Liver (tissue), 8 donors: ENCODE measurements at regions not wholly inside any gene's neighbourhood (a gene's known extent, or its start where the extent isn't known, plus 50 kb on each side); places are given as distances from the start of the nearest gene placed in this dataset.

Source experiments
- DNase-seq: peaks from one replicate; pipeline ENCODE4 v3.0.0-alpha.2; 2017; ENCODE audit warnings: low spot score
- H3K27ac ChIP-seq, 2 donors: one replicate each; pipeline ENCODE4 v1.7.0; 2013; ENCODE audit warnings: inconsistent platforms in 2 of 2, low read length in 2 of 2, control low read depth in 1 of 2, low read depth in 1 of 2, mild to moderate bottlenecking in 1 of 2
- H3K27me3 ChIP-seq, 4 donors: one replicate each; pipeline versions ENCODE4 v1.6.1 to v1.7.0; 2013; ENCODE audit warnings: low read length in 3 of 4, inconsistent platforms in 1 of 4, mild to moderate bottlenecking in 1 of 4, moderate library complexity in 1 of 4; ENCODE audit not compliant: control insufficient read depth in 4 of 4, insufficient read depth in 4 of 4
- H3K36me3 ChIP-seq, 4 donors: one replicate each; pipeline versions ENCODE4 v1.6.1 to v1.7.0; 2013; ENCODE audit warnings: low read length in 3 of 4, mild to moderate bottlenecking in 3 of 4, low read depth in 1 of 4, moderate library complexity in 1 of 4; ENCODE audit not compliant: control insufficient read depth in 4 of 4, insufficient read depth in 3 of 4
- H3K4me1 ChIP-seq, 4 donors: one replicate each; pipeline versions ENCODE4 v1.6.1 to v1.7.0; 2013; ENCODE audit warnings: low read length in 3 of 4, mild to moderate bottlenecking in 3 of 4, moderate library complexity in 1 of 4; ENCODE audit not compliant: control insufficient read depth in 4 of 4, insufficient read depth in 4 of 4
- H3K4me3 ChIP-seq, 3 donors: one replicate each; pipeline versions ENCODE4 v1.6.1 to v1.7.0; 2013; ENCODE audit warnings: low read length in 3 of 3, control low read depth in 1 of 3, low read depth in 1 of 3, mild to moderate bottlenecking in 1 of 3
- H3K9ac ChIP-seq, 2 donors: one replicate each; pipeline ENCODE4 v1.7.0; 2013; ENCODE audit warnings: low read length in 2 of 2, mild to moderate bottlenecking in 2 of 2, moderate library complexity in 2 of 2, control low read depth in 1 of 2, low read depth in 1 of 2
- H3K9me3 ChIP-seq, 4 donors: one replicate each; pipeline versions ENCODE4 v1.6.1 to v1.7.0; 2013; ENCODE audit warnings: low read length in 3 of 4; ENCODE audit not compliant: control insufficient read depth in 4 of 4
- FOXA2 ChIP-seq: IDR thresholded peaks from 2 replicates; pipeline ENCODE4 v1.6.1; 2016; ENCODE audit warnings: antibody characterized with exemption
- GABPA ChIP-seq, 2 donors: IDR thresholded peaks in 1 of 2; conservative IDR thresholded peaks in 1 of 2; 2 replicates each; pipeline ENCODE4 v1.6.1; 2016; ENCODE audit warnings: antibody characterized with exemption in 2 of 2, mild to moderate bottlenecking in 1 of 2, moderate library complexity in 1 of 2
- HNF4G ChIP-seq: IDR thresholded peaks from 2 replicates; pipeline ENCODE4 v1.6.1; 2016; ENCODE audit warnings: antibody characterized with exemption
- JUND ChIP-seq, 2 donors: IDR thresholded peaks; 2 replicates each; pipeline ENCODE4 v1.6.1; 2016; ENCODE audit warnings: antibody characterized with exemption in 2 of 2
- NR2F2 ChIP-seq: IDR thresholded peaks from 2 replicates; pipeline ENCODE4 v1.6.1; 2016; ENCODE audit warnings: antibody characterized with exemption
- RAD21 ChIP-seq, 2 donors: IDR thresholded peaks; 2 replicates each; pipeline ENCODE4 v1.6.1; 2016; ENCODE audit warnings: antibody characterized with exemption in 2 of 2, mild to moderate bottlenecking in 2 of 2
- SP1 ChIP-seq: IDR thresholded peaks from 2 replicates; pipeline ENCODE4 v1.6.1; 2018; ENCODE audit warnings: antibody characterized with exemption, mild to moderate bottlenecking
- WGBS: extraction: QIAGEN DNeasy Blood & Tissue Kit; methylation state at CpG from one replicate; pipeline ENCODE4 v1.1.7; 2013; 5-methylcytosine and 5-hydroxymethylcytosine counted together
- TF ChIP-seq, protein P1 (sequence below): IDR thresholded peaks from 2 replicates; pipeline ENCODE4 v1.6.1; 2016; ENCODE audit warnings: antibody characterized with exemption
- TF ChIP-seq, protein P2 (sequence below): fragments of 150-350 bp; IDR thresholded peaks from 2 replicates; pipeline ENCODE4 v1.5.1; 2017; ENCODE audit warnings: improper control_type of control experiment, low read depth, low read length; ENCODE audit not compliant: missing input control
- TF ChIP-seq, protein P3 (sequence below): IDR thresholded peaks from 2 replicates; pipeline ENCODE4 v1.6.1; 2016; ENCODE audit warnings: antibody characterized with exemption, mild to moderate bottlenecking
- donor health status: healthy.
- donor health status: healthy.
- donor health status: healthy.
- donor health status: healthy.
- donor health status: healthy.

DNA sequence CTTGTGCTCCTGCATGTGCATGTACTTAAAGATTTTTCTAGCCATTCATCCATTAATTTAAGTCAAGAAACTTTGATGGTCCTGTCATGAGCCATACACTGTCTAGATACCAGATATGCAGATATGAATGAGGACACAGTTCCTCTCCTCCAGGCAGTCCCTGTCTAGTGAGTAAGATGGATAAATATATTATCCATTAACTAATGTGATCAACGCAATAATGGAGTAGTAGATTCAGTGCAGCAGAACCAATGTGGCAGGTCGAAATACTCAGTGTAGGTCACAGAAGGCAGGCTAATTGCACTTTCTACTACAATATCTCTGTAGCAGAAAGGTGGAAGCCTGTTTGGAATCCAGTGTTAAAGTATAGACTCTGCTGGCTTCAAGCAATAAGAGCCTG is 112.5 kb downstream of the PCDH7 start:
- Histone ChIP-seq H3K36me3 (no peaks in the 10 kb centered on the region), H3K27me3 (no peaks in the 10 kb centered on the region), H3K9me3 (no peaks in the 10 kb centered on the region), H3K4me3 (no peak overlapping the region), H3K4me1 (no peaks in the 10 kb centered on the region), H3K9ac (no peak overlapping the region), H3K27ac (no peak overlapping the region)
- TF ChIP-seq GABPA (IDR thresholded peaks at IDR 0.05 in 1 of 2, conservative IDR thresholded peaks at IDR 0.05 in 1 of 2) = no peak
- TF ChIP-seq, protein P1, sequence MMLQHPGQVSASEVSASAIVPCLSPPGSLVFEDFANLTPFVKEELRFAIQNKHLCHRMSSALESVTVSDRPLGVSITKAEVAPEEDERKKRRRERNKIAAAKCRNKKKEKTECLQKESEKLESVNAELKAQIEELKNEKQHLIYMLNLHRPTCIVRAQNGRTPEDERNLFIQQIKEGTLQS = no peak
- TF ChIP-seq, protein P2, sequence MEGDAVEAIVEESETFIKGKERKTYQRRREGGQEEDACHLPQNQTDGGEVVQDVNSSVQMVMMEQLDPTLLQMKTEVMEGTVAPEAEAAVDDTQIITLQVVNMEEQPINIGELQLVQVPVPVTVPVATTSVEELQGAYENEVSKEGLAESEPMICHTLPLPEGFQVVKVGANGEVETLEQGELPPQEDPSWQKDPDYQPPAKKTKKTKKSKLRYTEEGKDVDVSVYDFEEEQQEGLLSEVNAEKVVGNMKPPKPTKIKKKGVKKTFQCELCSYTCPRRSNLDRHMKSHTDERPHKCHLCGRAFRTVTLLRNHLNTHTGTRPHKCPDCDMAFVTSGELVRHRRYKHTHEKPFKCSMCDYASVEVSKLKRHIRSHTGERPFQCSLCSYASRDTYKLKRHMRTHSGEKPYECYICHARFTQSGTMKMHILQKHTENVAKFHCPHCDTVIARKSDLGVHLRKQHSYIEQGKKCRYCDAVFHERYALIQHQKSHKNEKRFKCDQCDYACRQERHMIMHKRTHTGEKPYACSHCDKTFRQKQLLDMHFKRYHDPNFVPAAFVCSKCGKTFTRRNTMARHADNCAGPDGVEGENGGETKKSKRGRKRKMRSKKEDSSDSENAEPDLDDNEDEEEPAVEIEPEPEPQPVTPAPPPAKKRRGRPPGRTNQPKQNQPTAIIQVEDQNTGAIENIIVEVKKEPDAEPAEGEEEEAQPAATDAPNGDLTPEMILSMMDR = no peak
- TF ChIP-seq NR2F2 = no peak
- WGBS = 62% methylated on average over 2 of the region's 2 CpGs
- no peak for DNase-seq

DNA sequence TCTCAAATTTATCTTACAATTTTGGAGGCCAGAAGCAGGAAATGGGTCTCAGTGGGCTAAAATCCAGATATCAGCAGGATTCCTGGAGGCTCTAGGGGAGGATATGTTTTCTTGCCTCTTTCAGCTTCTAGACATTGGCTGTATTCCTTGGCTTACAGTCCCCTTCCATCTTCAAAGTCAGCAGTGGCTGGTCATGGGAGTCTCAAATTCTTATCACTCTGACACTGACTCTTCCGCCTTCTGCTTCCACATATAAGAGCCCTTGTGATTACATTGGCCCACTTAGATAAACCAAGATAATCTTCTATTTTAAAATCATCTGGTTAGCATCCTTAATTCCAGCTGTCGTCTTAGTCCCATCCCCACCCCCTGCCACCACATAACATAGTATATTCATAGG is 113.0 kb downstream of the PCDH7 start:
- Histone ChIP-seq H3K9ac (no peak overlapping the region), H3K4me1 (no peaks in the 10 kb centered on the region), H3K9me3 (no peaks in the 10 kb centered on the region), H3K27ac (no peak overlapping the region), H3K27me3 (no peaks in the 10 kb centered on the region), H3K36me3 (no peaks in the 10 kb centered on the region), H3K4me3 (no peak overlapping the region)
- 58% methylated on average over 2 of the region's 2 CpGs for WGBS
- TF ChIP-seq RAD21 (IDR thresholded peaks at IDR 0.05) (no peak), FOXA2 (no peak), GABPA (IDR thresholded peaks at IDR 0.05 in 1 of 2, conservative IDR thresholded peaks at IDR 0.05 in 1 of 2) (no peak), HNF4G (no peak), SP1 (no peak), JUND (IDR thresholded peaks at IDR 0.05) (no peak)
- TF ChIP-seq, protein P3, sequence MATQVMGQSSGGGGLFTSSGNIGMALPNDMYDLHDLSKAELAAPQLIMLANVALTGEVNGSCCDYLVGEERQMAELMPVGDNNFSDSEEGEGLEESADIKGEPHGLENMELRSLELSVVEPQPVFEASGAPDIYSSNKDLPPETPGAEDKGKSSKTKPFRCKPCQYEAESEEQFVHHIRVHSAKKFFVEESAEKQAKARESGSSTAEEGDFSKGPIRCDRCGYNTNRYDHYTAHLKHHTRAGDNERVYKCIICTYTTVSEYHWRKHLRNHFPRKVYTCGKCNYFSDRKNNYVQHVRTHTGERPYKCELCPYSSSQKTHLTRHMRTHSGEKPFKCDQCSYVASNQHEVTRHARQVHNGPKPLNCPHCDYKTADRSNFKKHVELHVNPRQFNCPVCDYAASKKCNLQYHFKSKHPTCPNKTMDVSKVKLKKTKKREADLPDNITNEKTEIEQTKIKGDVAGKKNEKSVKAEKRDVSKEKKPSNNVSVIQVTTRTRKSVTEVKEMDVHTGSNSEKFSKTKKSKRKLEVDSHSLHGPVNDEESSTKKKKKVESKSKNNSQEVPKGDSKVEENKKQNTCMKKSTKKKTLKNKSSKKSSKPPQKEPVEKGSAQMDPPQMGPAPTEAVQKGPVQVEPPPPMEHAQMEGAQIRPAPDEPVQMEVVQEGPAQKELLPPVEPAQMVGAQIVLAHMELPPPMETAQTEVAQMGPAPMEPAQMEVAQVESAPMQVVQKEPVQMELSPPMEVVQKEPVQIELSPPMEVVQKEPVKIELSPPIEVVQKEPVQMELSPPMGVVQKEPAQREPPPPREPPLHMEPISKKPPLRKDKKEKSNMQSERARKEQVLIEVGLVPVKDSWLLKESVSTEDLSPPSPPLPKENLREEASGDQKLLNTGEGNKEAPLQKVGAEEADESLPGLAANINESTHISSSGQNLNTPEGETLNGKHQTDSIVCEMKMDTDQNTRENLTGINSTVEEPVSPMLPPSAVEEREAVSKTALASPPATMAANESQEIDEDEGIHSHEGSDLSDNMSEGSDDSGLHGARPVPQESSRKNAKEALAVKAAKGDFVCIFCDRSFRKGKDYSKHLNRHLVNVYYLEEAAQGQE = no peak
- no peak for DNase-seq

DNA sequence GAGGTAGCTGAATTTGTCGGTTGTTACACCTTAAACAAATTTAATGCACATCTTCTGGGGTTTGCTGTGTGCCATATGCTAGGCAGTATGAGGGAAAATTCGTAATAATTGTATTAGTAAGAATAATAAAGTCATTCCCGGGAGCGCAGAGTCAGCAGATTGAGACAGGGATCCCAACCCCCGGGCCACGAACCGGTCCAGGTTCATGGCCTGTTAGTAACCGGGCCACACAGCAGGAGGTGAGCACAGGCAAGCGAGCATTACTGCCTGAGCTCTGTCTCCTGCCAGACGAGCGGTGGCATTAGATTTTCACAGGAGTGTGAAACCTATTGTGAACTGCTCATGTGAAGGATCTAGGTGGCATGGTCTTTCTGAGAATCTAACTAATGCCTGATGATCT is 114.9 kb downstream of the PCDH7 start:
- H3K36me3 ChIP-seq = no peaks in the 10 kb centered on the region
- H3K9ac ChIP-seq = no peak overlapping the region
- 71% methylated on average over 11 of the region's 11 CpGs for WGBS
- TF ChIP-seq NR2F2 (no peak), HNF4G (no peak), JUND (IDR thresholded peaks at IDR 0.05) (no peak)
- no peaks in the 10 kb centered on the region for H3K27me3 ChIP-seq
- H3K9me3 ChIP-seq = no peaks in the 10 kb centered on the region
- no peak overlapping the region for H3K27ac ChIP-seq
- no peak for DNase-seq
- no peaks in the 10 kb centered on the region for H3K4me1 ChIP-seq
- H3K4me3 ChIP-seq = no peak overlapping the region
